AG04449 (cell line): ENCODE measurements at regions not wholly inside any gene's neighbourhood (a gene's known extent, or its start where the extent isn't known, plus 50 kb on each side); places are given as distances from the start of the nearest gene placed in this dataset.

Experiments used
- CTCF ChIA-PET: fragments of 350-600 bp; formaldehyde crosslinking; extraction: SDS; loops from one replicate; lab custom pipeline; 2021; ENCODE audit warnings: antibody characterized with exemption; lab: Yijun Ruan, JAX
- POLR2A ChIA-PET: fragments of 400-600, 350-600 bp; formaldehyde crosslinking; extraction: SDS; loops from one replicate; lab custom pipeline; 2020; ENCODE audit warnings: antibody characterized with exemption, inconsistent platforms; lab: Yijun Ruan, JAX
- DNase-seq: peaks from one replicate; pipeline ENCODE4 v3.0.0-alpha.2; 2010; ENCODE audit warnings: low read depth, low spot score
- H3K4me3 ChIP-seq: 2 replicates; pipeline ENCODE4 v1.5.1; 2011; ENCODE audit warnings: low read depth, mild to moderate bottlenecking, control low read depth, low read length
- CTCF ChIP-seq: IDR thresholded peaks from one replicate; pipeline ENCODE4 v1.5.1; 2011; ENCODE audit warnings: mild to moderate bottlenecking, moderate library complexity, low read length, control low read depth, inconsistent platforms; ENCODE audit not compliant: insufficient read depth; ENCODE audit errors: missing control alignments

GRCh38 chr17:71417142-71417541 lies 703.7 kb upstream of the SOX9 start:
- ChIA-PET CTCF (interaction anchor here (1.2 kb wide), 1 partner anchor 44 kb away, joined by 3 read pairs; no protein-coding TSS in a partner anchor), POLR2A (no interaction called here)
- TF ChIP-seq CTCF = no peak
- no peak for DNase-seq
- no peak overlapping the region for H3K4me3 ChIP-seq

- ChIA-PET POLR2A (no interaction called here), CTCF (interaction anchor here (0.7 kb wide), 1 partner anchor 10 kb away, joined by 3 read pairs; no protein-coding TSS in a partner anchor)
- no peak for DNase-seq
- no peak for TF ChIP-seq CTCF
- H3K4me3 ChIP-seq = no peak overlapping the region
These were observed 697.9 kb upstream of the SOX9 start for GRCh38 chr17:71422968-71423367.

GRCh38 chr17:71423871-71424546 lies 696.8 kb upstream of the SOX9 start:
- no peak overlapping the region for H3K4me3 ChIP-seq
- POLR2A ChIA-PET = no interaction called here
- CTCF ChIA-PET = interaction anchor here (0.9 kb wide), 1 partner anchor 8 kb away, joined by 3 read pairs; no protein-coding TSS in a partner anchor
- TF ChIP-seq CTCF = no peak
- no peak for DNase-seq

GRCh38 chr17:71427801-71428200 lies 693.0 kb upstream of the SOX9 start:
- TF ChIP-seq CTCF = no peak
- no peak overlapping the region for H3K4me3 ChIP-seq
- ChIA-PET POLR2A (no interaction called here), CTCF (no interaction called here)
- DNase-seq = no peak

- TF ChIP-seq CTCF = no peak
- no peak for DNase-seq
- CTCF ChIA-PET = no interaction called here
- POLR2A ChIA-PET = no interaction called here
- no peak overlapping the region for H3K4me3 ChIP-seq
These were observed 691.9 kb upstream of the SOX9 start for GRCh38 chr17:71428897-71429296.

GRCh38 chr17:71430281-71430680 lies 690.5 kb upstream of the SOX9 start:
- DNase-seq = no peak
- CTCF ChIA-PET = interaction anchor here (0.6 to 1.6 kb wide), 3 partner anchors 10 to 1275 kb away, joined by 3 read pairs; no protein-coding TSS in a partner anchor
- POLR2A ChIA-PET = no interaction called here
- H3K4me3 ChIP-seq = no peak overlapping the region
- TF ChIP-seq CTCF = no peak
